CMK (cell line): ENCODE measurements at regions not wholly inside any gene's neighbourhood (a gene's known extent, or its start where the extent isn't known, plus 50 kb on each side); places are given as distances from the start of the nearest gene placed in this dataset.

Experiments
- DNase-seq: peaks from one replicate; pipeline ENCODE4 v3.0.0-alpha.2; 2010; ENCODE audit warnings: low read depth

DNA sequence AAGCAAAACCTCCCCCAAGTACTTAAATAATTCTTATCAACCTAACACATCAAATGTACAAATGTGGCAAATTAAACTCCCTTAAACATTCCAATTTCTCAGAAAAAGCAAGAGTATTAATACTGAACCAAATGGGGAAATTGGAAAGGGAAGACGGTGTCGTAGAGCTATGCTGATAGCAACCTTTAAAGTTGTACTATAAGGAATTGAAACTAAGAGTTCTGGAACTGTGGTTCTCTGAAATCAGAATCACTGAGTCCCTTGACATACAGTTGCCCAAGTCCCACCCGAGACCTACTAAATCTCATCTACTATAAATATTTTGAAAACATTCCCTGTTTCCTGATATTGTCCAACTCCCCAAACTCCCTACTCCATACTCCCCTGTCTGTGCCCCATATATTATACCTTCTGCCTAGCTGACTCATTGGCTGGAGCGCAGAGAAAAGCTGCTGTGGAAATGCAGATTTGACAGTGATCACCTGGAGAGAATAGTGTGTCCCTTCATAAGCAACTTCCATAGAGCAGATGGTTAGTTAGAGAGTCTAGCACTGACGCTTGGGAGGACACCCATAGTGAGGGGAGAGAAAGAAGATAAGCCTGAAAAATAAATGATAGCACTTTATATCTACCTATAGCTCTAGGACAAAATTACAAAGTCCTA, 51.4 kb upstream of the ITM2B start:
- no peak for DNase-seq

DNA sequence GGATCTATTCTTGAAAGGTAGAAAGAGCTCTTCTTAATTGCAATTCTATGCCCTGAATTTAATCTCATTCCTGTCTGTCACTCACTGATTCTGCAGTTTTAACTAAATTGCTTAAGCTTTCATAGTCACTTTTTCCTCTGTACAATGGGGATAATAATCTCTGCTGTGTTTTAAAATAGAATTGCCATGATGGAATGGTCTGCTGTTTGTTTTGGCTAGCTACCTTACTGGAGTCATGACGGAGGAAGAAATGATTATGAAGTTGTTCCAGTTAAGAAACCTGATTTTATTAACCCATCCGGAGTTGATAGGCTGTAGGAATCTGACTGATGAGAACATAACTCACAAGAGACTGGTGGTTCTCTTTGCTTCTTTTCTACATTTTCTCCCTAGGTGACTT, 54.9 kb upstream of the ITM2B start:
- DNase-seq: no peak

GRCh38 chr13:48176781-48177180, 56.2 kb upstream of the ITM2B start:
- no peak for DNase-seq

GRCh38 chr13:48175185-48175584, 57.8 kb upstream of the ITM2B start:
- DNase-seq: no peak

GRCh38 chr13:48167866-48168265, 65.1 kb upstream of the ITM2B start:
- DNase-seq: no peak

DNA sequence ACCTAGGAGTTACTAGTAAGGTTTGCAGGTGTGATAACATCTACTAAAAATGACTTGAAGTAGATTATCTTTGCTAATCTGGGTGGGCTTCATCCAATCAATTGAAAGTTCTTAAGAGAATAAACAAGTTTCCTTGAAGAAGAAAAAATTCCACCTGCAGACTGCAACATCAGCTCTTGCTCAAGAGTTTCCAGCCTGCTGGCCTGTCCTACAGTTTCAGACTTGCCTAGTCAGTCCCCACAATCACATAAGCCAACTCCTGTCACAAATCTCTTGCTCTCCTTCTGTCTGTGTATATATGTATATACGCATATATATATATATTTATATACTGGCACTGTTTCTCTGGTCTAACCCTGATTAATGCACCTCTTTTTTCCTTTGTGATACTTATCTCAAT, 67.3 kb upstream of the ITM2B start:
- DNase-seq: no peak

GRCh38 chr13:48165063-48165462, 67.9 kb upstream of the ITM2B start:
- DNase-seq: no peak

- DNase-seq: no peak
Measured at GRCh38 chr13:48163061-48163460, 68.2 kb upstream of the MED4 start.

DNA sequence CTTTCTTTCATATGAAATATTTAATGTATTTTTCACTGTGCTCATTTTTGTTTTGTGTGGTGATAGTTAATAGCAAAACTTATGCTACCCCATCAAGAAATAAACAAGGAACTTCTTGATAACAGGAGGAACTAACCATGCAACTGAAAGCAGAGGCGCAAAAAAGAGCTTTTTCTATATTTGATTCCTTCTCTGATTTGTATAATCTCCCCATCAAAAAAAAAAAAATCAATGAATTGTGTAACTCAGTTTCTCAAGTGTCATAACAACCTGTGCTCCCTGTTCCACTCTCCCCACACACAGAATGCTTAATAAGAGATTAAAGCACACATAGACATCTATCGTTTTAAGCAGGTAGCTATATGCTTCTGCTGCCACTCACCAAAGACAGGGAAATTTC, 67.3 kb upstream of the MED4 start:
- no peak for DNase-seq

- peak; percentile 64 for DNase-seq
Measured at GRCh38 chr13:48161530-48162179, 66.8 kb upstream of the MED4 start.

DNA sequence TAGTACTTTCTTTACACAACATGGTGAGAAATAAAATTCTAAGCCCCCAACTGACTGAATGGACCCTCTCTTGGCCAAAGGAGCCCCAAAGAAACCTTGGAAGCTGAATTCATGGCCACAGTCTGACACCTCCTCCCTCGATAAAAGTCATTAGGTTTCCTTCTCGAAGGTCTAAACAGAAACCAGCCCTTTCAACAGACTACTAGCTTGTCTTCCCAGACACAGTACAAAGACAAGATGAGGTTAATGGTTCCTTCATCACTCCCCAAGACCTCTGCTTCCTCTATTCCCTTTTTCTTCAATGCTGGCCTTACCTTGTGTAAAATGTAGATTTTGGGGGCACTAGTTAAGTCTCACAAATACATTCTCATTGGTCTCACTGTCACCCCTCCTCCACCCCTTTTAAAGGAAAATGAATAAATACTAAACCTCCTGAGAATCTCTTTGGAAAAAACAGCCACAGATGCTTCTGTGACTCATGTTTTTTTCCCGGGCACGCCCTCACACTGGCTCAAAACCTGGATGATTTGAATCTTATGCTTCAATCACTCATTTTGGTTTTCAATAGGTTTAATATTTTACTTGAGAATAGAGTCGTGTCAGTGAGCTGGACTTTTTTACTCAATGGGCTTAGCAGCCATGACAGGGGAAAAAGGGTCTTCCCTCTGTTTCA, 65.8 kb upstream of the MED4 start:
- DNase-seq: no peak

DNA sequence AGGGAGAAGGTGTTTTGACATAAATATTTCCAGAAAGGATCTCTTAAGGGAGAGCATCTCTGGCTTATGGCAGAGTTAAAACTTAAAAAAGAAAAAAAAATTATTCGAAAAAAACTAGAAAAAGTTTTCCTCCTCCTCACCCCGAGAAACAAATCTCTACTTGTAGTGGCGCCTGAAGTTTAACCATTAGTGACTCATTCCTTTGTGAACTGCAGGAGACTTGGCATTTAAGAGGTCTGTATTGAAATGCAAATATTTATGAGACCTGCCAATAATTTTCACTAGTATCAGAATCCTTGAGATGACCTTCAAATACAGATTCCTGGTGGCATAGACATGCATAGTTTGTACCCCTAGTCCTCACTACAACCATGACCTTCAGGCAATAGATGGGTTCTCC, 64.9 kb upstream of the MED4 start:
- no peak for DNase-seq

DNA sequence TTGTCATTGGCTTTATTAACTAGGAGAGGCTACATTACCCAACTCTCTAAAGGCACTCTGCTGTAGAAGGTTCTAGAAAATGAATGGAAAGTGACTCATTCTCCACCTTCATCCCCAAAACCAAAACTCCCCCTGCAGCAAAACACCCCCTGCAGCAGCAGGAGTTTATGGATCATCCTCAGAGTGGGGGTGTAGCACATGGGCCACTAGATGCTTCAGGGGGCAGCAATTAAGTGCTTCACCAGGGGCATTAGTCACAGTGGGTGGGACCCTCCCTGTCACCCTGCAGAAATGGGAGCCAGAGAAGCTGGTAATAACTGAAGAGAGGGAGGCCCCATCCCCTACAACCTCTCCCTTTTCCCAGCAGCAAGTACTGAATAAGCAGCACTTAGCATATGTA, 64.5 kb upstream of the MED4 start:
- no peak for DNase-seq

DNA sequence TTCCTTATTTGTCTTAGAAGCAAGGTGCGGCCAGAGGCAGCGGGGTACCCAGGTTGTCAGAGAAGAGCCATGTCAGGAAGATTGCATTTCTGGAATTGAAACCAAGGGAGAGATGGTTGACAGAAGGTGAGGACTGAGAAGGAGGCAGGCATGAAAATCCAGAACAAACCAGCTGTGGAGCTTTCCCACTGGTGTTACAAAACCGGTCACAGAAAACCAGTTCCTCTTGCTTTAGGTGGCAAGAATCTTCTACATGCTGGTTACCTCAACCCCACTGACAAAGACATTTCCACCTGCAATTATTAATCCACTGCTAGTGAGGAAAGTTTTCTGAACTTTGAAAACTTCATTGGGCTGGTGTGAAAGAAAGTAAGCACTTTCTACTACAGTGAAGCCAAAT, 64.0 kb upstream of the MED4 start:
- DNase-seq: no peak

DNA sequence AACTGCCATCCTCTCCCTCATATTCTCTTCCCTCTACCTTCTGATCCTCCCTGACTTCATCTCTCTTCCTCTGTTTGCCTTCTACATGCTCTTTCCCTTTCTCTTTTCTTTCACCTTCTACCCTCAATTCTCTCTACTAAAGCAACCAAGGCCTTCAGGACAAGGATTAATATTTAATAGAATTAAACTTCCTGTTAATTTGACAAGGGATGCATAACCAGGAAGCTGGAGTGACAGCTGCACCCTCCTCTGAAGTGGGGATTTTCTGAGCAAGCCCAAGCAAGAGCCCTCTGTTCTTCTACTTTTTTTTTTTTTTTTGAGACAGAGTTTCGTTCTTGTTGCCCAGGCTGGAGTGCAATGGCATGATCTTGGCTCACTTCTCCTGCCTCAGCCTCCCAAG, 63.4 kb upstream of the MED4 start:
- no peak for DNase-seq

- no peak for DNase-seq
Measured at GRCh38 chr13:48156466-48156865, 61.6 kb upstream of the MED4 start.

- no peak for DNase-seq
Measured at GRCh38 chr13:48155848-48156247, 60.9 kb upstream of the MED4 start.

DNA sequence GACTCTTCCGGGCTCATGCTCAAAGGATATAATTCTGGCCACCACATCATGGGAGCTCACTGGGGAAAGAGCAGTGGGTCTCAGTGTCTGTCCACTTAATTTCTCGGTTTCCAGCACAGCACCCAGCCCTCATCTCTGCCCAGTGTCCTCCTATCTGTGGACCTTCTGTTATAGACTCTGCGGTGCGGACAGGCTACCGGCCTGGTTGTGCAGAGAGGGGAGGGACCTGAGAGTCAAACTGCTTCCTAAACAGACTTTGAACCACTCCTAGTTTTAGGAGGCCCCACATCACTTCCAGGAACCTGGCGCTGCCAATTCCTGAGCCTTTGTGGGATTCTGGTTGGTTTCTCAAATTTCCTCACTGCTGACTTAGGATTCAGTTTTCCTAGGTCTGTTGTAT, 59.8 kb upstream of the MED4 start:
- no peak for DNase-seq

- DNase-seq: no peak
Measured at GRCh38 chr13:48153186-48153585, 58.3 kb upstream of the MED4 start.

DNA sequence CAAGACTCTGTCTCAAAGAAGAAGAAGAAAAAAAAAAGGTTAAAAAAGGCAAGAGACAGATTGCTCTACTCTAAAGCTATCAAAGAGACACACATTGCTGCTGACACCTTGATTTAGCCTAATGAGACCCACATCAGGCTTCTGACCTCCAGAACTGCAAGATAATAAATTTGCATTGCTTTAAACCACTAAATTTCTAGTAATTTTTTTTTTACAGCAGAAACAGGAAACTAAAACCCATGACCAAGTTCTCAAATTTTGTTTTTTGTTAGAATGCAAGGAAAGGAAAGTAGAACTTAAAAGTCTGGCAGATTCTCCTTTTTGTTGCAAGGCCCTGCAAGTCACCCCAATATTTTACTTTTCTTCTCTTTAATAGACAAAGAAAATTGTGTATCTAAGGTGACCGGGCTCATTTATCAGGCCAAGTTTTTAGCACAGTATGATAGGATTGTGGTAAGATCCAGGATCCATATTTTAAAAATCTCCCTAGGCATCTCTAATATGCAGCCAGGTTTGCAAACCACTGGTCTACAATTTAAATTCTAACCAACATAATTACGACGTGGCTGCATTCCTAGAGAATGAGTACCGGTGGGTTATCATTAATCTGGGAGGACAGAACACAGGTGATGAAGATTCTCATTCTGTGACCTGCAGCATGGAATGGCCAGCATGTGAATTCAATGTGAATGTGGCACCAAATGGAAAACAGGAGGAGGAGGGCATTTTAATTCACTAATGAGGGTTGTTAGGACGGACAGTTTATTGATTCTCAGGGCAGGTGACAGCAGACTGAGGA, 56.7 kb upstream of the MED4 start:
- DNase-seq: no peak

DNA sequence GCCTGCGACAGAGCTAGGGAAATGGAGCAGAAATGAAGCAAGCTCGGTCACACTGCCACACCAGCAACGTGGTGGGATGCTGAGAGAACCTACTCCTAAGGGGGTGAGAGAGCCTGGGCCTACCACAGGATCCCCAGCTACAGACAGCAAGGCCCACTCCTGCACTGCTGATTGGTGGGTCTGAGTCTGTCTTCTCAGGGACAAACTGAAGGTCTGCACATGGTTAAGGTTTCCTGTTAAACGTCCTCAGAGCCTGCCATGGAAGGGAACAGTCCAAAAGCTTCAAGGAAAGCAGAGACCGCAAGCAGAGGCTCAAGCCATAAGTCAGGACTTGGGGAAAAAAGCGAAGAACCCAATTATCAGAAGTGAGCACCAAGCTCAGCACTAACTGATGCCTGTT, 53.5 kb upstream of the MED4 start:
- no peak for DNase-seq

DNA sequence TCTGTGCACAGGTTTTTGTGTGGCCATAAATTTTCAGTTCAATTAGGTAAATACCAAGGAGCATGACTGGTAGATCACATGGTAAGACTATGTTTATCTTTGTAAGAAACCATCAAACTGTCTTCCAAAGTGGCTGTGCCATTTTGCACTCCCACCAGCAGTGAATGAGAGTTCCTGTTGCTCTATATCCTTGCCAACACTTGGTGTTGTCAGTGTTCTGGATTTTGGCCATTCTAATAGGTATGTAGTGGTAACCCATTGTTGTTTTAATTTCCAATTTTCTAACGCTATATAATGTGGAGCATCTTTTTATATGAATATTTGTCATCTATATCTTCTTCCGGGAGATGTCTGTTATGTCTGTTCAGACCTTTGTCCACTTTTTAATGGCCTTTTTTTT, 51.7 kb upstream of the MED4 start:
- no peak for DNase-seq

- no peak for DNase-seq
Measured at GRCh38 chr13:48146122-48146521, 51.2 kb upstream of the MED4 start.
